Uterus (tissue), 2 donors: ENCODE measurements at regions not wholly inside any gene's neighbourhood (a gene's known extent, or its start where the extent isn't known, plus 50 kb on each side); places are given as distances from the start of the nearest gene placed in this dataset.

Experiments
- CTCF ChIP-seq, 4 experiments: fragments of 200-600 bp in 2 of 4; fragments of 450-650 bp in 2 of 4; sonication (generic) in 2 of 4; IDR thresholded peaks; one replicate each; pipeline ENCODE4 v1.5.1; 2016 to 2019; ENCODE audit warnings: antibody characterized with exemption in 4 of 4, mild to moderate bottlenecking in 2 of 4, moderate library complexity in 1 of 4
- POLR2A ChIP-seq, 2 donors: fragments of 450-650 bp; IDR thresholded peaks; one replicate each; pipeline ENCODE4 v1.6.1; 2016; ENCODE audit warnings: antibody characterized with exemption in 2 of 2, mild to moderate bottlenecking in 1 of 2, moderate library complexity in 1 of 2

- TF ChIP-seq CTCF (IDR thresholded peaks at IDR 0.05) (no peak), POLR2A (IDR thresholded peaks at IDR 0.05) (no peak)
These were observed 199.2 kb downstream of the BCHE start for GRCh38 chr3:165638034-165638433.
